Aorta (tissue), 5 donors: ENCODE measurements at regions not wholly inside any gene's neighbourhood (a gene's known extent, or its start where the extent isn't known, plus 50 kb on each side); places are given as distances from the start of the nearest gene placed in this dataset.
"Not testable (repeated sequence)": the region's sequence is repeated elsewhere in the genome, so short reads cannot be mapped to it uniquely, and the experiment has no call there.

Experiments
- ATAC-seq: fragments of 200-7000 bp; cut with Tn5 transposase; one replicate; pipeline ENCODE4 v1.9.1; 2022; ENCODE audit warnings: moderate library complexity; ENCODE audit not compliant: low FRiP score
- DNase-seq, 2 donors: peaks; one replicate each; pipeline ENCODE4 v3.0.0-alpha.2; 2020
- H3K27ac ChIP-seq, 2 donors: one replicate each; pipeline ENCODE4 v1.5.1; 2013; ENCODE audit warnings: low read length in 2 of 2, mild to moderate bottlenecking in 2 of 2, moderate library complexity in 2 of 2, control low read depth in 1 of 2, inconsistent platforms in 1 of 2, low read depth in 1 of 2
- H3K27me3 ChIP-seq, 2 donors: one replicate each; pipeline ENCODE4 v1.6.1; 2013; ENCODE audit warnings: control low read depth in 1 of 2, low read length in 1 of 2, mild to moderate bottlenecking in 1 of 2, moderate library complexity in 1 of 2; ENCODE audit not compliant: insufficient read depth in 2 of 2, control insufficient read depth in 1 of 2
- H3K36me3 ChIP-seq, 2 donors: one replicate each; pipeline ENCODE4 v1.6.1; 2013; ENCODE audit warnings: control low read depth in 1 of 2, low read length in 1 of 2, mild to moderate bottlenecking in 1 of 2; ENCODE audit not compliant: insufficient read depth in 2 of 2, control insufficient read depth in 1 of 2
- H3K4me1 ChIP-seq, 2 donors: one replicate each; pipeline ENCODE4 v1.6.1; 2013; ENCODE audit warnings: low read length in 2 of 2, control low read depth in 1 of 2, mild to moderate bottlenecking in 1 of 2, moderate library complexity in 1 of 2; ENCODE audit not compliant: insufficient read depth in 2 of 2, control insufficient read depth in 1 of 2
- H3K4me3 ChIP-seq, 2 donors: one replicate each; pipeline ENCODE4 v1.5.1; 2013; ENCODE audit warnings: low read length in 2 of 2, control low read depth in 1 of 2, mild to moderate bottlenecking in 1 of 2
- H3K9me3 ChIP-seq: one replicate; pipeline ENCODE4 v1.6.1; 2013; ENCODE audit warnings: mild to moderate bottlenecking, low read length; ENCODE audit not compliant: control insufficient read depth
- WGBS, 2 donors: extraction: QIAGEN DNeasy Blood & Tissue Kit; methylation state at CpG; one replicate each; pipeline ENCODE4 v1.1.7; 2013; 5-methylcytosine and 5-hydroxymethylcytosine counted together
- intact Hi-C, 2 donors: fragments of 100-400 bp; cut with DNase I; formaldehyde crosslinking; loops; one replicate each; pipeline versions ENCODE4 v1.14.2 to v1.15.0; 2022
- donor health status: healthy with polysubstance abuse.
- donor health status: Bipolar disorder and iron deficiency.
- donor health status: DM: no; HTN: no; CAD: no.
- donor health status: DM: no; HTN: no; CAD: no.
- donor health status: DM: yes; HTN: yes; CAD: no.

DNA sequence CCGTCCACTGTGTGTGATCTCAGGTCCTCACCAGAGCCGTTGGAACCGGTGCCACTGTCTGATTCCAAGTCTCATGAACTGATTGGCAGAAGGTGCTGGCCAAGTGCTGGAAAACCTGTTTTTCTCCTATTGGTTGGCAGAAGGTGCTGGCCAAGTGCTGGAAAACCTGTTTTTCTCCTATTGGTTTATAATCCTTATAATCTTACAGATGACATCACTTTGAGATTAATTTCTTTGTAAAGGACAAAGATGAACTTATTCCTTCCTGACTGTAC lies 1106.3 kb downstream of the BRD1 start:
- WGBS, 2 donors: 12 to 19% methylated on average over 3 of the region's 3 CpGs
- DNase-seq (no peak), ATAC-seq (no peak)
- Histone ChIP-seq H3K27me3 (no peaks in the 10 kb centered on the region), H3K4me3 (no peak overlapping the region), H3K27ac (no peak overlapping the region), H3K9me3 (no peaks in the 10 kb centered on the region), H3K36me3 (no peaks in the 10 kb centered on the region), H3K4me1 (no peaks in the 10 kb centered on the region)
- intact Hi-C loops: no loop called here

- peak; percentile 29 to 75 for DNase-seq
- no peak for ATAC-seq
- Histone ChIP-seq H3K36me3 (no peaks in the 10 kb centered on the region), H3K9me3 (no peaks in the 10 kb centered on the region), H3K4me3 (no peak overlapping the region), H3K4me1 (no peaks in the 10 kb centered on the region), H3K27me3 (no peaks in the 10 kb centered on the region), H3K27ac (no peak overlapping the region)
- intact Hi-C loops: no loop called here
- 82% methylated on average over 19 to 20 of the region's 20 CpGs for WGBS, 2 donors
These were observed 1106.8 kb downstream of the BRD1 start for GRCh38 chr22:48720662-48721394.

DNA sequence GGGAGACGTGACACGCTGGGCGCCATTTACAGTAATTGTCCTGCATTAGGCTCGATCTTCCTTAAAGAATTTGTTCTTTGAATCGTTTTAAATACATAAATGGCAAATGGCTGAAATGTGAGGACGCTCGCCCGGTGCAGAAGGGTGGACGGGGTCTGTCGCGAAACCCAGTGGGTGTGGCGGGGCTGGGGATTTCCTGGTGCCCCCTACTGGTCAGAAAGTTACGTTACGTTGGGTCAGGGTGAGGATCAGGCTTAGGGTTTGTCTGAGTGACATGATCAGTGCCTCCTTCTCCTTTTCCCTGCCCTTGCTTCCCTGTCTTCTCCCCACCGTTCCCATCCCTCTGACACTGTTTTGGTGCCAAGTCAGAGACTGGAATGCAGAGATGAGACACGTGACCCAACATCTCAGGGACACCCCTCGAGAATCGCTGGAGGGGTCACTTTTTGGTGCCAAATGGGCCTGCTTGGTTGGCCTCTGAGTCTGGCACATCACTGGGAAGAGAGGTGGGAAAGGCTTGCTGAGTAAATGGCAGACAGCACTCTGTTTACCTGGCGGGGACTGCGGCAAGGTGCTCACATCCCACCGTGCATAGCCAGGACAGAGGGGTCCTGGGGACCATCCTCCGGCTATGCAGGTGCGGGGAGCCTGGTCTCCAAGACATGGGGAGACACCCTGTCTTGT lies 1107.6 kb downstream of the BRD1 start:
- Histone ChIP-seq H3K27me3 (no peaks in the 10 kb centered on the region), H3K4me1 (no peaks in the 10 kb centered on the region), H3K9me3 (no peaks in the 10 kb centered on the region), H3K36me3 (no peaks in the 10 kb centered on the region), H3K4me3 (no peak overlapping the region), H3K27ac (no peak overlapping the region)
- ATAC-seq (no peak), DNase-seq (peak; percentile 15 to 34)
- 90 to 91% methylated on average over 23 of the region's 23 CpGs for WGBS, 2 donors
- intact Hi-C loops: no loop called here

GRCh38 chr22:48718818-48719500 lies 1108.7 kb downstream of the BRD1 start:
- H3K27me3 ChIP-seq: no peaks in the 10 kb centered on the region
- 40 to 61% methylated on average over 22 of the region's 22 CpGs for WGBS, 2 donors
- no peaks in the 10 kb centered on the region for H3K36me3 ChIP-seq
- H3K4me3 ChIP-seq: no peak overlapping the region
- DNase-seq (peak; percentile 31 to 65), ATAC-seq (no peak)
- H3K9me3 ChIP-seq: no peaks in the 10 kb centered on the region
- H3K4me1 ChIP-seq: no peaks in the 10 kb centered on the region
- no peak overlapping the region for H3K27ac ChIP-seq
- intact Hi-C loops: no loop called here

DNA sequence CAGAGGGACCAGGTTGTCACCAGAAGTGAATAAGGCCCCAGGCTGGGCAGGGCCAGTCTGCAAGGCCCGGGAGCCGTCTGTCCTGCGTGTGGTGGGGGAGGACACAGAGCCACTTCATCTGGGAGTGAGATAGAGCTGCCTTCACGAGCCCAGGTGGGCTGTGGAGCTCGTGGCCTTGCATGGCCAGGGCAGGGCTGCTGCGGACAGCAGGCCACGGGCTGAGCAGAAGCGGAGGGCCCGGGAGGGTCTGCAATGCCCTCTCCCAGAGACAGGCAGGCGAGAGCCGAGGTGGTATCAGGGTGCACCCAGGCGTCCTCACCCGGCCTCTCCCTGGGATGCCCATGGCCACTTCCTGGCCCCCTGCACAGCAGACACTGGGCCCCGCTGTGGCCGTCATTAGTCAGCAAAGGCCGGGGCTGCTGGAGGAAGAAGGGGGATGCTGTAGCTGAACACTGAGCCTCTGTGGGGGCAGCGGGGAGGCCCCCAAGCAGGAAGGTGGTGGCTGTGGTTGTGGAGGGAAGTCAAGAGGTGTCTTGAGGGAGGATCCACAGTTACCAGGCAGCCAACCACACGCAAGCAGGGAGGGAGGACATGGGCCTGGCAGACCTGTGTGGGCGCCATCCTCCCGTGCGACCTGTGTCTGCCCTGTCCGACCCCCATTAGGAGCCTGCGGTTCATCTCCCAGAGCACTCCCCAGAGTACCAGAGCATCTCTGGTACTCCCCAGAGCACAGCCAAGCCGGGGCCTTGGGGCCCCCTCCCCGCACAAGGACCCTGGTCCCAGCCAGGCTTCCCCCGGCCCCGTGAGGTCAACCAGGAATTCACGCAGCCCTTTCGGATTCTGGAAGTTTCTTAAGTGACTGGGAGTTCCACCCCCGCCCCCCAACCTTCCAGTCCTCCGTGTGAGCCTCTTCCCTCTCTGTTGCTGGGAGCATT lies 1109.5 kb downstream of the BRD1 start:
- Histone ChIP-seq H3K4me3 (no peak overlapping the region), H3K4me1 (no peaks in the 10 kb centered on the region), H3K27me3 (no peaks in the 10 kb centered on the region), H3K36me3 (no peaks in the 10 kb centered on the region), H3K9me3 (no peaks in the 10 kb centered on the region), H3K27ac (no peak overlapping the region)
- ATAC-seq (peak; percentile 39), DNase-seq (peak; percentile 33 to 67)
- intact Hi-C loops: no loop called here
- 91% methylated on average over 27 to 31 of the region's 31 CpGs for WGBS, 2 donors

GRCh38 chr22:48717076-48717810 lies 1110.4 kb downstream of the BRD1 start:
- intact Hi-C loops: no loop called here
- no peak overlapping the region for H3K4me3 ChIP-seq
- no peak overlapping the region for H3K27ac ChIP-seq
- DNase-seq (peak; percentile 24 to 49), ATAC-seq (no peak)
- no peaks in the 10 kb centered on the region for H3K4me1 ChIP-seq
- no peaks in the 10 kb centered on the region for H3K36me3 ChIP-seq
- 55 to 59% methylated on average over 24 of the region's 24 CpGs for WGBS, 2 donors
- H3K27me3 ChIP-seq: no peaks in the 10 kb centered on the region
- H3K9me3 ChIP-seq: no peaks in the 10 kb centered on the region

DNA sequence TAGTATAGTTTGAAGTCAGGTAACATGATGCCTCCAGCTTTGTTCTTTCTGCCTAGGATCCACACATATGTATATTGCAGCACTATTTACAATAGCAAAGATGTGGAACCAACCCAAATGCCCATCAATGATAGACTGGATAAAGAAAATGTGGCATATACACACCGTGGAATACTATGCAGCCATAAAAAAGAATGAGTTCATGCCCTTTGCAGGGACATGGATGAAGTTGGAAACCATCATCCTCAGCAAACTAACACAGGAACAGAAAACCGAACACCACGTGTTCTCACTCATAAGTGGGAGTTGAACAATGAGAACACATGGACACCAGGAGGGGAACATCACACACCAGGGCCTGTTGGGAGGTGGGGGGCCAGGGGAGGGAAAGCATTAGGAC lies 1111.5 kb downstream of the BRD1 start:
- ATAC-seq, H3K27ac ChIP-seq, H3K9me3 ChIP-seq, H3K27me3 ChIP-seq, intact Hi-C loops, H3K4me1 ChIP-seq, H3K36me3 ChIP-seq, H3K4me3 ChIP-seq: not testable (repeated sequence)
- DNase-seq: peak; percentile 7 to 22
- 65 to 94% methylated on average over 3 of the region's 3 CpGs for WGBS, 2 donors

GRCh38 chr22:48715511-48715910 lies 1112.2 kb downstream of the BRD1 start:
- Histone ChIP-seq H3K4me3 (no peak overlapping the region), H3K27ac (no peak overlapping the region), H3K4me1 (no peaks in the 10 kb centered on the region), H3K9me3 (no peaks in the 10 kb centered on the region), H3K27me3 (no peaks in the 10 kb centered on the region), H3K36me3 (no peaks in the 10 kb centered on the region)
- intact Hi-C loops: no loop called here
- ATAC-seq: no peak
- peak in 1 of 2 donors; percentile 13 for DNase-seq
- WGBS, 2 donors: 93 to 97% methylated on average over 4 of the region's 4 CpGs
